Stimulated activated naive CD8-positive, alpha-beta T cell treated with anti-CD3 and anti-CD28 coated beads, Interleukin-15, amount 100 ng/mL, for 72 hours (primary cell): ENCODE measurements at regions not wholly inside any gene's neighbourhood (a gene's known extent, or its start where the extent isn't known, plus 50 kb on each side); places are given as distances from the start of the nearest gene placed in this dataset.

Experiments used
- ATAC-seq: fragments of 150-1000 bp; cut with Tn5 transposase; 2 replicates; pipeline ENCODE4 v1.10.0; 2021; ENCODE audit warnings: mild to moderate bottlenecking, moderate library complexity
- DNase-seq, 2 donors: peaks; one replicate each; pipeline ENCODE4 v3.0.0; 2021 to 2022
- H3K27ac Mint-ChIP-seq, 2 donors: one replicate each; pipeline ENCODE4 v1.8.0; 2022; ENCODE audit warnings: mild to moderate bottlenecking in 2 of 2, mixed read lengths in 2 of 2, moderate library complexity in 2 of 2
- H3K27me3 Mint-ChIP-seq: one replicate; pipeline ENCODE4 v1.8.0; 2022; ENCODE audit warnings: mixed read lengths
- H3K4me1 Mint-ChIP-seq: one replicate; pipeline ENCODE4 v1.8.0; 2022; ENCODE audit warnings: mild to moderate bottlenecking, mixed read lengths
- H3K4me3 Mint-ChIP-seq, 2 donors: one replicate each; pipeline ENCODE4 v1.8.0; 2022; ENCODE audit warnings: mild to moderate bottlenecking in 2 of 2, mixed read lengths in 2 of 2, moderate library complexity in 1 of 2
- H3K9me3 Mint-ChIP-seq, 2 donors: one replicate each; pipeline ENCODE4 v1.8.0; 2022; ENCODE audit warnings: mixed read lengths in 2 of 2

DNA sequence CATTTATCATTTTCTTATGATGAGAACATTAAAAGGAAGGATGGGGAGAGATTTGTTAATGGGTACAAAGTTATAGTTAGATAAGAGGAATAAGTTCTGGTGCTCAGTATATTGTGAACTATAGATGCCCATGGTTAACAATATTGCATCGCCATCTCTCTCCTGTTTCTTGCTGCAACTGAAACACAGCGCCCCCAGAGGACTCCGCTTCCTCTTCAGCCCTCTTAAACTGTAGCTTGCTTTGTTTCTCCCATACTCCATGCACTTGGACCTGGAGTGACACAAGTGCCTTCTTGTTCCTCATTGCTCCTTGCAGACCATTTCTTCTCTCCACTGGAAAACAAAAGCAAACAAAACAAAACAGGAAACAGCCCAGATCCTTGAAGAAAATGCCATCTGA is 70.1 kb upstream of the NTPCR start:
- peaks cover 7 to 9% of the 10 kb centered on the region in 2 donors for H3K9me3 Mint-ChIP-seq
- H3K27ac Mint-ChIP-seq: no peak overlapping the region
- no peaks in the 10 kb centered on the region for H3K27me3 Mint-ChIP-seq
- H3K4me3 Mint-ChIP-seq: no peak overlapping the region
- ATAC-seq: no peak
- no peak for DNase-seq
- H3K4me1 Mint-ChIP-seq: peaks cover 29% of the 10 kb centered on the region

DNA sequence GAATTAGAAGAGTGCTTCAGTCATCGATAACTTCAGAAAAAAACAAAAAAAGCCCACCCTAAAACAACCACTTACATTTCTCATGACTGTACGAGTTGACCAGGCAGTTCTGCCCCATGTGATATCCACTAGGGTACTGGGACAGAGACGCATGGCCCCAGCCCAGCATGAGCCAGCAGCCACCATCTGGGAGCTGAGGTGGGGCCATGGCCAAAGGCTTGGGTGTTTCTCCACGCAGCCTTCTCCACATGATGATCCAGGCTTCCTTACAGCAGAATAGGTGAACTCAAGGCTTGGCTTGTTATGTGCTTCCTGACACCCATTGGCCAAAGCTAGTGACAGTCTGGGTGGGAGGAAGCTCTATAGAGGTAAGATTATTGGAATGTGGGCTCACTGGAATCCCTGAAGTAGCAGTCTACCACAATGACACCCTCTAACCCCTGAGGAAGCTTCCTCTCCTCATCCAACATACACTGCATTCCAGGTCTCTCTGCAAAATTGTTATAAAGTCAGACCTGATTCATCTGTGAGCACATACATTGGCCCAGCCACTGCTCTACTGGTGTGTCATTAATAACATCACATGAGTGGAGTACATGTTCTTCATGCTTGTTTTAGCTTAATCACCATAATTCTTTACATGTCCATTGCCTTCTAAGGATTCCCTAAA is 66.3 kb upstream of the NTPCR start:
- DNase-seq (no peak), ATAC-seq (no peak)
- H3K27ac Mint-ChIP-seq: no peak overlapping the region
- peaks cover 11% of the 10 kb centered on the region for H3K27me3 Mint-ChIP-seq
- no peaks in the 10 kb centered on the region for H3K4me1 Mint-ChIP-seq
- no peaks in the 10 kb centered on the region for H3K9me3 Mint-ChIP-seq
- H3K4me3 Mint-ChIP-seq: no peak overlapping the region

DNA sequence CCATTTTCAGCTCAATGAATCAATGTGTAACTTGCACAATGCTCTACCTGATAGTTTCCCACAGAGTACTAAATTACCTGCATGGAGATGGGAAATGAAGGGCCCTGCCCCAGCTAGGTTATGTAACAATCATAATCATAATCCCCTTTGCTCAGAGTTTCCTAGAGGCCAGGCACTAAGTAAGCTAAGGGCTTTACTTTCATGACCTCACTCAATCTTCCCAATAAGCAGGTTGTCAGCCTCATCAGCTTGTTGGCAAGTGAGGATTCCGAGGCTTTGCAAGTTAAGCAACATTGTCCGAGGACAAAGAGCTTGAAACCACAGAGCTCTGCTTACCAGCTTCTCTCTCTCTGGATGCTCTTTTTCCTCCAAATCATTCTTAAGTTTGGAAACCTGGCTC is 64.1 kb upstream of the NTPCR start:
- Mint-ChIP-seq H3K27ac (no peak overlapping the region), H3K9me3 (no peaks in the 10 kb centered on the region), H3K4me1 (peaks cover 11% of the 10 kb centered on the region), H3K4me3 (no peak overlapping the region), H3K27me3 (peaks cover 11% of the 10 kb centered on the region)
- ATAC-seq (no peak), DNase-seq (no peak)

DNA sequence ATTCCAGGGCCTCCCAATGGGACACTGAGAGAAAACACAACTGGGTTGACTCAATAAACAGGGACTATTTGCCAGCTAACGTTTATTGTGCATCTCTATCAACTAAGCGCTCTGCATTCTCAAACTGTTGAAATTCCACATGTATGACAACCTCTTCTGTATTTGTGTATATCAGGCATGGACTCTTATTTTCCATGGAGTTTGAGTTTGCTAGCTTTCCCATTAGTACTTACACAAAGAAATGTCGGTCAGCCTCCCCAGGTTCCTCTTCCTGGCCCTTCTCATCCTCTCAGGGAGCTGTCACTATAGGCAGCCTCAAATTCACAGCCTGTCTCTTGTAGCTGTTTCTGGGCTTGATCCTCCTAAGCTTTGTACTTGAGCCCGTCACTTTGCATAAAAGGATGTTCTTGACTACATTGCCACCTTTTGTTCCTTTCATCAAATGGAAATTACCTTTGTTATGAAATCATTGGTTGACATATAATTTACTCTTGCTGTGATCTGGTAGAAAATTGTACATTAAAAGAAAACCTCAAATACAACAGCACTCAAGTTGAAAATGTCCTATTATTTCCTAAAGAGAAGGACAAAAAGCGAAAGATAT is 60.0 kb upstream of the NTPCR start:
- Mint-ChIP-seq H3K27ac (no peak overlapping the region), H3K9me3 (peaks cover 8 to 14% of the 10 kb centered on the region in 2 donors), H3K27me3 (peaks cover 11% of the 10 kb centered on the region), H3K4me3 (no peak overlapping the region), H3K4me1 (peaks cover 11% of the 10 kb centered on the region)
- ATAC-seq (no peak), DNase-seq (no peak)

DNA sequence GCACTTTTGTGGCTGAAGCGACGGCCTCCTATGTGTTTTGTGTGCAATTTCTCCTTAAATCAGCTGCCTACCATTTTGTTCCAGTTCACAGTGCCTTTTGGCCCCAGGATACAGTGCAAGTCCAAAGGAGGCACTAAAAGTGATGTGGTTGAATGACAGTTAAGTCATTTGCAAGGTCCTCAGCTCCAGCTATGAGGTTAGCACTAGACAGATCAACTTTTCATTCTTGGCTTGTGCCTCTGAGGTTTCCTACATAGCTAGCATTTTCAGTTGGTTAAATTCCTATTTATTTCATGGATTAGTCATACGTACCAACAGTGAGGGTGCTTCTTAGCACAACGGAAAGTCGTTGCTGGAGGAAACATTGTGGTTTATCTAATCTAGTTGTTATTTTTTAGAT is 59.3 kb upstream of the NTPCR start:
- peak; percentile 71 for ATAC-seq
- Mint-ChIP-seq H3K27me3 (peaks cover 11% of the 10 kb centered on the region), H3K27ac (no peak overlapping the region), H3K4me3 (no peak overlapping the region), H3K4me1 (peaks cover 11% of the 10 kb centered on the region), H3K9me3 (peaks cover 8 to 14% of the 10 kb centered on the region in 2 donors)
- DNase-seq: no peak

DNA sequence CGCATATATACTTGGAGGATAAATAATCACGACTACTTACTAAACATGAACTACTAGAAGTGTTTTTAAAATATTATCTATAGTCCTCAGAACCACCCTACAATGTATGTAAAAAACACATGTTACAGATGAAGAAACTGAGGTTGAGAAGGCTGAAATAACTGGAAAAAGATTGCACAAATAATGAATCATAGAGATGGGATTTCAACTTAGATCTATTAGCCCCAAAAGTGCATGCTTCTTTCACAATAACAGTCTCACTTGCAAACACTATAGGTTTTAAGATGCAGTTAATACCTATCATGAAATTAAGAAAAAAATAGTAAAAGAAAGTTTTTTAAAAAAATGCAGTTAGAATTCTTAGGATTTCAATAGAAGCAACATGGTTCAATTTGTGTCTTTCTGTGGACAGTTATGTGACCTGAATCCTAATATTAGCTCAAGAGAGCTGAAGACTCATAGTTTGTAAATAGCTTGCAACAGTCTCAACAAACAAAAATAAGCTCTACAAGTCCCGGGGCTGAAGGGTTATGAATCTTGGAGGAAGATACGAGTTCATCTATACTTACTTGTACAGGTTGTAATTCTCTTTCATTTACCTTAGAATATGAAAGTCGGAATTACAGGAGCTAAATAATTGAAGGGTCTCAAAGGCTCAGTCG is 58.6 kb upstream of the NTPCR start:
- peaks cover 11% of the 10 kb centered on the region for H3K4me1 Mint-ChIP-seq
- peak overlapping the region in 1 of 2 donors; percentile 31 for H3K27ac Mint-ChIP-seq
- DNase-seq (no peak), ATAC-seq (no peak)
- H3K4me3 Mint-ChIP-seq: no peak overlapping the region
- peaks cover 8% of the 10 kb centered on the region for H3K27me3 Mint-ChIP-seq
- peaks cover 8 to 14% of the 10 kb centered on the region in 2 donors for H3K9me3 Mint-ChIP-seq

DNA sequence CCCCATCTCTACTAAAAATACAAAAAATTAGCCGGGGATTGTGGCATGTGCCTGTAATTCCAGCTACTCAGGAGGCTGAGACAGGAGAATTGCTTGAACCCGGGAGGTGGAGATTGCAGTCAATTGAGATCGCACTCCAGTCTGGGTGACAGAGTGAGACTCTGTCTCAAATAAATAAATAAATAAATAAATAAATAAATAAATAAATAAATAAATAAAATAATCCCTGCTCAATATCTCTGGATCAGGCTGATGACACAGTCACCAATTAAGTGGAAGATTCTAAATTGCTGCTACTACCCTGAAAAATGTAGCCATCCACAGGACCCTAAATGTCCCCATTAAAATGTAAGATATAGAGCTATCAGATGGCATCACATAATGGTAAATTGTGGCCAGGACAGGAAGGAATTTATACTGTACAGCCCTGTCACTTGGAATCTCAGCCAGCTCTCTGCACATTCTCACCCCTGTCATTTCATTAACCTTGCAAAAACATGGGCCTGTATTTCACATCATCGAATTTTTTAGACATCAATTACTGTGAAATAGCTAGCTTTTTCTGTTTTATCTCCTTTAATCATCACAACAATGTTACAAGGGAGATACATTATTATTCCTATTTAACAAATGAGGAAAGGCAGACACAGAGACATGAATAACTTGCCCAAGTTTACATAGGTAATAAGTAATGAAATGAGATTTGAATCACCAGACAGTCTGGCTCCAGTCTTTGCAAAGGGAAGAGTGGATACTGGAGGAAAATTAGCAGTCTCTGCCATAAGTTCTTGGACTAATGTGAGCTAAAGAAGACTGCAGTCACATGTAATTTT is 56.7 kb upstream of the NTPCR start:
- Mint-ChIP-seq H3K27ac (no peak overlapping the region), H3K9me3 (peaks cover 8 to 14% of the 10 kb centered on the region in 2 donors), H3K4me1 (peaks cover 11% of the 10 kb centered on the region), H3K27me3 (peaks cover 7% of the 10 kb centered on the region), H3K4me3 (no peak overlapping the region)
- ATAC-seq (no peak), DNase-seq (no peak)

DNA sequence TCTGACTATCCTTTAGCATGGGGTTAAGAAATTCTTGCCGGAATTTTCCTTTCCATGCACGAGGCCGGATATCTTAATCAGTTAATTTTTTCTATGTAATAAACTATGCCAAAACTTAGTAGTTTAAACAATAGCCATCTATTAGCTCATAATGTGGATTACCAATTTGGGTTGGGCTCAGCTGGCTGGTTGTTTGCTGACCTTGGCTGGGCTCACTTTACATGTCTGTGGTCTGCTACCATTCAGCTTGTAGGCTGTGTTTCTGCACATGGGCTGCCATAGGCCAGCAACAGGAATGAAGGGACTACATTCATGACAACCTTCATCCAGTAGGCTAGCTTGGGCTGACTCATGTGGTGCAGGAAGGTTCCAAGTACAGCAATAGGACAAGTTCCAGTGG is 56.0 kb upstream of the NTPCR start:
- H3K4me1 Mint-ChIP-seq: peaks cover 11% of the 10 kb centered on the region
- no peak overlapping the region for H3K4me3 Mint-ChIP-seq
- peaks cover 7% of the 10 kb centered on the region for H3K27me3 Mint-ChIP-seq
- ATAC-seq (no peak), DNase-seq (no peak)
- no peak overlapping the region for H3K27ac Mint-ChIP-seq
- peaks cover 8 to 14% of the 10 kb centered on the region in 2 donors for H3K9me3 Mint-ChIP-seq

DNA sequence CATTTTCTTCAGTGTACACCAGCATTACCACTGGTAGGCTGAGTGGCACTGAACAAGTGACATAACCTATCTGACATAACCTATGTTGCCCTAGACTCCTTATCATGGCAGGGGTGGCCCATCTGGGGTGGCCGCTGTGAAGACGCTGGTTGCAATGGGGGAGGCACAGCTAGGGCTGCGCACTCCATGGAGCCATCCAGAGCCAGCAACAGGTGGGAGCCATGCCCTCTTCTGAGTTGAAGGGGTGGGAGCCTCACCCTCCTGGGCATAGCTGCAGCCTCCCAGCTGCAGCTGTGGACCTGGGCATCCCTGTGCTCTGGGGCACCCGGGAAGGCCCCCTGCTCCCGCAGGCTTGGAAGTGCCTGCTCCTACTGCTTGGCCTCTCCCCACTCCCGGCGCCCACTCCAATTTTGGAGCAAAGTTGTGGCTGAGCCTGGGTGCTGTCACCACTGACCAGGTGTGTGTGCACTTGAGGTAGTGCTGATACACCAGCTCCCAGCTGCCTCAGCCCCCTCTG is 52.4 kb upstream of the NTPCR start:
- H3K4me3 Mint-ChIP-seq: no peak overlapping the region
- DNase-seq: no peak
- peaks cover 4 to 6% of the 10 kb centered on the region in 2 donors for H3K9me3 Mint-ChIP-seq
- H3K27ac Mint-ChIP-seq: no peak overlapping the region
- peaks cover 6% of the 10 kb centered on the region for H3K4me1 Mint-ChIP-seq
- H3K27me3 Mint-ChIP-seq: peaks cover 7% of the 10 kb centered on the region
- ATAC-seq: peak; percentile 35

DNA sequence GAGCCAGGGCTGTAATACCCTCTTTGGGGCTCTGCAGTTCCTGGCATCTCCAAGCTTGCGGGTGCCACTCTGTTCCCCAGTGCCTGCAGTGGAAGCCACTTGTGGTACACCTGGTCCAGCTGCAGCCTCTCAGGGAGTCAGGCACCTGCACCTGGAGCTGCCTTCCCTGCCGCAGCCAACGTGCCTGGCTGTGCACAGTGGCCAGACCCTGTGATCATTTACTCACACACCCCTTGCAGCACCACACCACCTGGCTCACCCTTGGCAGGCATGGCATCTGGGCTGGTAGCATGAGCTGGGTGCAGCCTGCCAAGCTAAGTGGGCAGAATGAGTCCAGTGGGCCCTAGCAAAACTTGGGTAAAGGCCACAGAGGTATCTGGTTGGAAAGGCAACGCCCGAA is 51.1 kb upstream of the NTPCR start:
- H3K27me3 Mint-ChIP-seq: peaks cover 7% of the 10 kb centered on the region
- H3K4me3 Mint-ChIP-seq: no peak overlapping the region
- ATAC-seq: no peak
- peaks cover 7% of the 10 kb centered on the region for H3K4me1 Mint-ChIP-seq
- no peak overlapping the region for H3K27ac Mint-ChIP-seq
- H3K9me3 Mint-ChIP-seq: peaks cover 0 to under 1% of the 10 kb centered on the region in 2 donors
- no peak for DNase-seq

DNA sequence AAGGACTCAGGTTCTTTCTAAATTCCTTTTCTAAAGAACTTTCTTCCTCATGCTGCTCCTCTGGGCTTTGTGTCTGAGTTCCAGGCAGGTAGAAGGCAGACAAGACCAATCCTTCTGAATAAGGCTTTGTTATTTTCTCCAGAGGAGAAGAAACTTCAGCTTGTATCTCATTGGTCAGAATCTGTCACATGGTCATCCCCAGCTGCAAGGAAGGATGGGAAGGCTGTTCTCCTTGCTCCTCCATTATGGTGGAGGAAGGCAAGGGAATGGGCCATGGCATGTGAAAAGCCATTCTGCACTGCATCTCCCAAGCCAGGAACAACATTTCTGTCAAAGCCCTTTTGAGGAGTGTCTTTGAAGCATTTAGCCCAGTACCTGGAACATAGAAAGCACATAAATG is 50.6 kb upstream of the NTPCR start:
- H3K4me1 Mint-ChIP-seq: peaks cover 13% of the 10 kb centered on the region
- no peak for ATAC-seq

More for the DNA sequence above, 50.6 kb upstream of the NTPCR start:
- Mint-ChIP-seq H3K27me3 (peaks cover 7% of the 10 kb centered on the region), H3K4me3 (no peak overlapping the region), H3K9me3 (no peaks in the 10 kb centered on the region), H3K27ac (no peak overlapping the region)
- DNase-seq: no peak
